ENCODE measurements at regions not wholly inside any gene's neighbourhood (a gene's known extent, or its start where the extent isn't known, plus 50 kb on each side); places are given as distances from the start of the nearest gene placed in this dataset.
"Not testable (repeated sequence)": the region's sequence is repeated elsewhere in the genome, so short reads cannot be mapped to it uniquely, and the experiment has no call there.

- Histone ChIP-seq H3K4me2 (ENCODE audit: unreplicated experiment) (no peak overlapping the region), H4K20me1 (ENCODE audit: insufficient read depth) (no peaks in the 10 kb centered on the region), H3K27ac (no peak overlapping the region), H3K79me2 (ENCODE audit: insufficient read depth) (no peaks in the 10 kb centered on the region), H3K9me3 (ENCODE audit: low read depth) (no peaks in the 10 kb centered on the region), H3K9ac (no peak overlapping the region), H3K4me3 (no peak overlapping the region), H2AFZ (no peak overlapping the region), H3K4me1 (ENCODE audit: insufficient read depth) (peaks cover 4% of the 10 kb centered on the region; the same call in 1 of the 2 replicates), H3K27me3 (replicated peaks; ENCODE audit: insufficient read depth) (no peaks in the 10 kb centered on the region), H3K9me2 (ENCODE audit: insufficient read depth) (no peaks in the 10 kb centered on the region; the same call in 1 of the 2 replicates), H3K36me3 (ENCODE audit: low read depth) (no peaks in the 10 kb centered on the region), H3F3A (ENCODE audit: insufficient read depth) (no peaks in the 10 kb centered on the region)
- no peak for DNase-seq
- 77 to 78% methylated on average over 5 of the region's 5 CpGs for WGBS, 2 experiments (ENCODE audit: low coverage in 1 of 2, low lambda C conversion rate in 2 of 2, missing lambda C conversion rate in 2 of 2)
- in situ Hi-C loops (cut with MboI): no loop called here
- TF ChIP-seq EZH2 (IDR thresholded peaks at IDR 0.05; ENCODE audit: insufficient read depth, poor library complexity, severe bottlenecking) (no peak), EZH2phosphoT487 (IDR thresholded peaks at IDR 0.05; ENCODE audit: insufficient read depth, low read depth) (no peak)
Measured at GRCh38 chr3:152209776-152210175, 59.0 kb upstream of the MBNL1 start.

- H2AFZ ChIP-seq: no peak overlapping the region
- peaks cover 4% of the 10 kb centered on the region; the same call in 1 of the 2 replicates for H3K4me1 ChIP-seq (ENCODE audit: insufficient read depth)
- H3K79me2 ChIP-seq (ENCODE audit: insufficient read depth): no peaks in the 10 kb centered on the region
- DNase-seq: no peak
- H3K27me3 ChIP-seq (replicated peaks; ENCODE audit: insufficient read depth): no peaks in the 10 kb centered on the region
- no peaks in the 10 kb centered on the region for H3F3A ChIP-seq (ENCODE audit: insufficient read depth)
- H3K4me2 ChIP-seq (ENCODE audit: unreplicated experiment): no peak overlapping the region
- no peaks in the 10 kb centered on the region; the same call in 1 of the 2 replicates for H3K9me2 ChIP-seq (ENCODE audit: insufficient read depth)
- H3K27ac ChIP-seq: no peak overlapping the region
- H3K9ac ChIP-seq: no peak overlapping the region
- TF ChIP-seq EZH2phosphoT487 (IDR thresholded peaks at IDR 0.05; ENCODE audit: insufficient read depth, low read depth) (no peak), EZH2 (IDR thresholded peaks at IDR 0.05; ENCODE audit: insufficient read depth, poor library complexity, severe bottlenecking) (no peak)
- 73 to 76% methylated on average over 2 of the region's 2 CpGs for WGBS, 2 experiments (ENCODE audit: low coverage in 1 of 2, low lambda C conversion rate in 2 of 2, missing lambda C conversion rate in 2 of 2)
- in situ Hi-C loops (cut with MboI): no loop called here
- no peaks in the 10 kb centered on the region for H3K9me3 ChIP-seq (ENCODE audit: low read depth)
- no peaks in the 10 kb centered on the region for H4K20me1 ChIP-seq (ENCODE audit: insufficient read depth)
- H3K36me3 ChIP-seq (ENCODE audit: low read depth): no peaks in the 10 kb centered on the region
- H3K4me3 ChIP-seq: no peak overlapping the region
Measured at GRCh38 chr3:152210697-152211096, 58.0 kb upstream of the MBNL1 start.

- no peaks in the 10 kb centered on the region for H3K27me3 ChIP-seq (replicated peaks; ENCODE audit: insufficient read depth)
- in situ Hi-C loops (cut with MboI): no loop called here
- H3F3A ChIP-seq (ENCODE audit: insufficient read depth): no peaks in the 10 kb centered on the region
- no peak overlapping the region for H3K4me2 ChIP-seq (ENCODE audit: unreplicated experiment)
- TF ChIP-seq EZH2phosphoT487 (IDR thresholded peaks at IDR 0.05; ENCODE audit: insufficient read depth, low read depth) (no peak), EZH2 (IDR thresholded peaks at IDR 0.05; ENCODE audit: insufficient read depth, poor library complexity, severe bottlenecking) (no peak)
- H2AFZ ChIP-seq: no peak overlapping the region
- 96 to 100% methylated on average over 1 of the region's 1 CpG for WGBS, 2 experiments (ENCODE audit: low coverage in 1 of 2, low lambda C conversion rate in 2 of 2, missing lambda C conversion rate in 2 of 2)
- H3K36me3 ChIP-seq (ENCODE audit: low read depth): no peaks in the 10 kb centered on the region
- H3K79me2 ChIP-seq (ENCODE audit: insufficient read depth): no peaks in the 10 kb centered on the region
- no peaks in the 10 kb centered on the region for H3K9me2 ChIP-seq (ENCODE audit: insufficient read depth)
- peaks cover 4% of the 10 kb centered on the region; the same call in 1 of the 2 replicates for H3K4me1 ChIP-seq (ENCODE audit: insufficient read depth)
- H4K20me1 ChIP-seq (ENCODE audit: insufficient read depth): no peaks in the 10 kb centered on the region
- no peak overlapping the region for H3K27ac ChIP-seq
- no peak for DNase-seq
- no peaks in the 10 kb centered on the region for H3K9me3 ChIP-seq (ENCODE audit: low read depth)
- H3K9ac ChIP-seq: no peak overlapping the region
- H3K4me3 ChIP-seq: no peak overlapping the region
Measured at GRCh38 chr3:152211655-152212054, 57.1 kb upstream of the MBNL1 start.

- no peak overlapping the region for H3K4me3 ChIP-seq
- no peaks in the 10 kb centered on the region for H3K36me3 ChIP-seq (ENCODE audit: low read depth)
- TF ChIP-seq EZH2phosphoT487 (IDR thresholded peaks at IDR 0.05; ENCODE audit: insufficient read depth, low read depth) (no peak), EZH2 (IDR thresholded peaks at IDR 0.05; ENCODE audit: insufficient read depth, poor library complexity, severe bottlenecking) (no peak)
- H3F3A ChIP-seq (ENCODE audit: insufficient read depth): no peaks in the 10 kb centered on the region
- no peaks in the 10 kb centered on the region for H3K79me2 ChIP-seq (ENCODE audit: insufficient read depth)
- no peak overlapping the region for H3K4me2 ChIP-seq (ENCODE audit: unreplicated experiment)
- peak overlapping the region; percentile 67 for H2AFZ ChIP-seq
- no peak overlapping the region for H3K27ac ChIP-seq
- no peaks in the 10 kb centered on the region for H3K9me2 ChIP-seq (ENCODE audit: insufficient read depth)
- no peaks in the 10 kb centered on the region for H3K9me3 ChIP-seq (ENCODE audit: low read depth)
- H3K27me3 ChIP-seq (replicated peaks; ENCODE audit: insufficient read depth): no peaks in the 10 kb centered on the region
- H3K4me1 ChIP-seq (ENCODE audit: insufficient read depth): peaks cover 4% of the 10 kb centered on the region; the same call in 1 of the 2 replicates
- in situ Hi-C loops (cut with MboI): no loop called here
- no peak overlapping the region for H3K9ac ChIP-seq
- H4K20me1 ChIP-seq (ENCODE audit: insufficient read depth): no peaks in the 10 kb centered on the region
- DNase-seq: peak; percentile 23
Measured at GRCh38 chr3:152213203-152213602, 55.5 kb upstream of the MBNL1 start.

GRCh38 chr3:152213938-152214337, 54.8 kb upstream of the MBNL1 start:
- Histone ChIP-seq H3K27ac (no peak overlapping the region), H3K4me1 (ENCODE audit: insufficient read depth) (peaks cover 6% of the 10 kb centered on the region; the same call in 1 of the 2 replicates), H3K9ac (no peak overlapping the region), H4K20me1 (ENCODE audit: insufficient read depth) (no peaks in the 10 kb centered on the region), H3K4me2 (ENCODE audit: unreplicated experiment) (no peak overlapping the region), H3K79me2 (ENCODE audit: insufficient read depth) (no peaks in the 10 kb centered on the region), H2AFZ (no peak overlapping the region), H3F3A (ENCODE audit: insufficient read depth) (no peaks in the 10 kb centered on the region), H3K36me3 (ENCODE audit: low read depth) (no peaks in the 10 kb centered on the region), H3K27me3 (replicated peaks; ENCODE audit: insufficient read depth) (no peaks in the 10 kb centered on the region), H3K9me2 (ENCODE audit: insufficient read depth) (no peaks in the 10 kb centered on the region), H3K9me3 (ENCODE audit: low read depth) (no peaks in the 10 kb centered on the region), H3K4me3 (no peak overlapping the region)
- TF ChIP-seq EZH2phosphoT487 (IDR thresholded peaks at IDR 0.05; ENCODE audit: insufficient read depth, low read depth) (no peak), EZH2 (IDR thresholded peaks at IDR 0.05; ENCODE audit: insufficient read depth, poor library complexity, severe bottlenecking) (no peak)
- in situ Hi-C loops (cut with MboI): no loop called here
- DNase-seq: no peak
- WGBS, 2 experiments (ENCODE audit: low coverage in 1 of 2, low lambda C conversion rate in 2 of 2, missing lambda C conversion rate in 2 of 2): 86 to 94% methylated on average over 1 of the region's 1 CpG

GRCh38 chr3:152216960-152217865, 51.5 kb upstream of the MBNL1 start:
- H3K9me2 ChIP-seq (ENCODE audit: insufficient read depth); in situ Hi-C loops (cut with MboI); H3F3A ChIP-seq (ENCODE audit: insufficient read depth); H3K36me3 ChIP-seq (ENCODE audit: low read depth); H3K79me2 ChIP-seq (ENCODE audit: insufficient read depth); H3K9me3 ChIP-seq (ENCODE audit: low read depth); H3K27ac ChIP-seq; H3K4me2 ChIP-seq (ENCODE audit: unreplicated experiment); DNase-seq; H4K20me1 ChIP-seq (ENCODE audit: insufficient read depth); H3K9ac ChIP-seq; H3K4me3 ChIP-seq; H3K27me3 ChIP-seq (replicated peaks; ENCODE audit: insufficient read depth); H2AFZ ChIP-seq: not testable (repeated sequence)
- 95 to 97% methylated on average over 22 to 34 of the region's 34 CpGs for WGBS, 2 experiments (ENCODE audit: low coverage in 1 of 2, low lambda C conversion rate in 2 of 2, missing lambda C conversion rate in 2 of 2)
- H3K4me1 ChIP-seq (ENCODE audit: insufficient read depth): peaks cover 25% of the 10 kb centered on the region

All from GM23248 (cell line).